ENCODE measurements at regions not wholly inside any gene's neighbourhood (a gene's known extent, or its start where the extent isn't known, plus 50 kb on each side); places are given as distances from the start of the nearest gene placed in this dataset.

DNA sequence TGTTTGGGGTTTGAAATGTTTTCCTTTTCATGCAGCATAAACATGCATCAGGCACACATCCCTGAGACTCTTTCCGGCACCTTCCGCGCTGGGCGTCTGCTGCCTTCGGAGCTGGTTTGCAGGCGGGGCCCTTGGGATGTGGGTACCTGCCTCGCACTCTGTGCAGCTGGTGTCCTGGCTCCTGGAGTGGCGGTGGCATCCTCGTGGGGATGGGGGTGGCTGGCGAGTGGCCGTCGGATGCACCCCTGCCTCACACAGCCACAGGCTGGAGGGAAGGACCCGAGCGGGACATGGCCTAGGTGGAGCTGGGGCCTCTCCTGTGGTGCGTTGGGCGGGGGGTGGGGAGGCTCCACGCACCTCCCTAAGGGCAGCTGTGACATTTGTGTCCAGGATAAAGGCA is 68.5 kb upstream of the ADGRA1 start:
- peaks cover 0 to 52% of the 10 kb centered on the region in 2 donors for H3K27me3 ChIP-seq
- TF ChIP-seq, protein P1, sequence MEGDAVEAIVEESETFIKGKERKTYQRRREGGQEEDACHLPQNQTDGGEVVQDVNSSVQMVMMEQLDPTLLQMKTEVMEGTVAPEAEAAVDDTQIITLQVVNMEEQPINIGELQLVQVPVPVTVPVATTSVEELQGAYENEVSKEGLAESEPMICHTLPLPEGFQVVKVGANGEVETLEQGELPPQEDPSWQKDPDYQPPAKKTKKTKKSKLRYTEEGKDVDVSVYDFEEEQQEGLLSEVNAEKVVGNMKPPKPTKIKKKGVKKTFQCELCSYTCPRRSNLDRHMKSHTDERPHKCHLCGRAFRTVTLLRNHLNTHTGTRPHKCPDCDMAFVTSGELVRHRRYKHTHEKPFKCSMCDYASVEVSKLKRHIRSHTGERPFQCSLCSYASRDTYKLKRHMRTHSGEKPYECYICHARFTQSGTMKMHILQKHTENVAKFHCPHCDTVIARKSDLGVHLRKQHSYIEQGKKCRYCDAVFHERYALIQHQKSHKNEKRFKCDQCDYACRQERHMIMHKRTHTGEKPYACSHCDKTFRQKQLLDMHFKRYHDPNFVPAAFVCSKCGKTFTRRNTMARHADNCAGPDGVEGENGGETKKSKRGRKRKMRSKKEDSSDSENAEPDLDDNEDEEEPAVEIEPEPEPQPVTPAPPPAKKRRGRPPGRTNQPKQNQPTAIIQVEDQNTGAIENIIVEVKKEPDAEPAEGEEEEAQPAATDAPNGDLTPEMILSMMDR (IDR thresholded peaks at IDR 0.05), result no peak
- no peaks in the 10 kb centered on the region for H3K36me3 ChIP-seq
- no peak overlapping the region for H3K27ac ChIP-seq
- no peaks in the 10 kb centered on the region for H3K9me3 ChIP-seq
- intact Hi-C loops (cut with DNase I; ENCODE audit: low total_unique reads), result no loop called here
- no peak for DNase-seq
- H3K4me1 ChIP-seq, result no peaks in the 10 kb centered on the region
- H3K4me3 ChIP-seq, result no peak overlapping the region

DNA sequence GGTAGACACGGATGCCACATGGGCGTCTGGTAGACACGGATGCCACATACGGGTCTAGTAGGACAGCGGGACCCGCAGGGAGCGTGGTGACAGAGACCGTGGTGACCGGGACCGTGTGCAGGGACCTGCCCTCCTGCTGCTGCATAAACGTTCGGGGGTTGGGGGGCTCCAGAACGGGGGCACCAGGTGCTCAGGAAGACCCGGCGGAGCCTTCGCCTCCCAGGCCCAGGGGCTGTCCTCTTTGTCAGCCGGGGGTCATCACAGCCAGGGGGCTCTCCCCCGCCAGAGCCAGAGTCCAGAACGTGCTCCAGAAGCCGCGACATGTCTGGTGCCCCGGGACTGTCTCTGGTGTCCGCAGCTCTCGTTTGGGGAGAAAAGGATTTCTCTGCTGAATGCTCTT is 69.2 kb upstream of the ADGRA1 start:
- H3K27me3 ChIP-seq, result peaks cover 0 to 52% of the 10 kb centered on the region in 2 donors
- no peak overlapping the region for H3K27ac ChIP-seq
- no peak overlapping the region for H3K4me3 ChIP-seq
- H3K36me3 ChIP-seq, result no peaks in the 10 kb centered on the region
- no peaks in the 10 kb centered on the region for H3K4me1 ChIP-seq
- no peak for DNase-seq
- no peaks in the 10 kb centered on the region for H3K9me3 ChIP-seq
- TF ChIP-seq, protein P1 (IDR thresholded peaks at IDR 0.05), result no peak
- intact Hi-C loops (cut with DNase I; ENCODE audit: low total_unique reads), result no loop called here

DNA sequence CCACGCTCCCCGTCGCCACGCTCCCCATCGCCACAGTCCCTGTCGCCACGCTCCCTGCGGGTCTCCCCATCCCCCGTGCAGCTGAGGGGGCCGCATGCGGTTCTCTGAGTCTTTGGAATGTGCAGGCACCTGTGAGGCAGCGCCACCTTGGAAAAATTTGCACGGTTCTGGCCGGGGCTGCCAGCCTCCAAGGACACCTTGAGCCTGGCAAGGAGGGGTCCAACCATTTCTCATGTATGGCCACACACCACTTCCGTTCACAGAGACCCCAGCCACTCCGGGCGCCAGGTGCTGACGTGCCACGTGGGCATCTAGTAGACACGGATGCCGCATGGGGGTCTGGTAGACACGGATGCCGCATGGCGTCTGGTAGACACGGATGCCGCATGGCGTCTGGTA is 70.5 kb upstream of the ADGRA1 start:
- no peaks in the 10 kb centered on the region for H3K4me1 ChIP-seq
- no peak overlapping the region for H3K27ac ChIP-seq
- no peak overlapping the region for H3K4me3 ChIP-seq
- no peaks in the 10 kb centered on the region for H3K36me3 ChIP-seq
- intact Hi-C loops (cut with DNase I; ENCODE audit: low total_unique reads), result no loop called here
- H3K27me3 ChIP-seq, result peaks cover 0 to 41% of the 10 kb centered on the region in 2 donors
- no peak for DNase-seq
- TF ChIP-seq, protein P1 (IDR thresholded peaks at IDR 0.05), result no peak
- H3K9me3 ChIP-seq, result no peaks in the 10 kb centered on the region

DNA sequence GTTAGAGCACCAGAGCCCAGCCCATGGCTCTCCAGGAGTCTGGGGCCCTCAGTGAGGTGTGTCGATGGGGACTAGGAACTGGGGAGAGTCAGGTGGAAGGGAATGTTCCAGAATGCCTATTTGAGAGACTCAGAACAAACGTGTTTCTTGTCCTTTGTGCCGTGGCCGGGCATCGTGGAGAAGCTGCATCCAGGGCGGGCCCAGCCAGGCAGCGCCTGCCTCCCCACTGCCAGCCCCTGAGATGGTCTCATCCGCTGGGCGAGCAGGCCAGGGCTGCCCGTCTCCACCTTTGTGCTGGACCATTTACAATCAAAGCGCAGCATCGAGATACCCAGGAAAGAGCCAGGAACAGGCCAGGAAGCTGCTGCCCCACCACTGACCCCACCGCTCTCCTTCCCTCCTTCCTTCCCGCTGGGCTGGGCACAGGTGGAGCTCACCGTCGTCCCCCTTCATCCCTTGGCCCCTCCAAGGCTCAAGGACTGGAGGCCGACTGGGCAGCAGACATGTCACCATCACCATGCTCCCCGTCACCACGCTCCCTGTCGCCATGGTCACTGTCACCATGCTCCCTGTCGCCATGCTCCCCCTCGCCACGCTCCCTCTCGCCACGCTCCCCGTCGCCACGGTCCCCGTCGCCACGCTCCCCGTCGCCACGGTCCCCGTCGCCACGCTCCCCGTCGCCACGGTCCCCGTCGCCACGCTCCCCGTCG is 71.1 kb upstream of the ADGRA1 start:
- TF ChIP-seq, protein P1 (IDR thresholded peaks at IDR 0.05), result no peak
- intact Hi-C loops (cut with DNase I; ENCODE audit: low total_unique reads), result no loop called here
- H3K4me3 ChIP-seq, result no peak overlapping the region
- H3K27me3 ChIP-seq, result peaks cover 0 to 37% of the 10 kb centered on the region in 2 donors
- no peak overlapping the region for H3K27ac ChIP-seq
- no peaks in the 10 kb centered on the region for H3K36me3 ChIP-seq
- no peaks in the 10 kb centered on the region for H3K9me3 ChIP-seq
- no peak for DNase-seq
- no peaks in the 10 kb centered on the region for H3K4me1 ChIP-seq

DNA sequence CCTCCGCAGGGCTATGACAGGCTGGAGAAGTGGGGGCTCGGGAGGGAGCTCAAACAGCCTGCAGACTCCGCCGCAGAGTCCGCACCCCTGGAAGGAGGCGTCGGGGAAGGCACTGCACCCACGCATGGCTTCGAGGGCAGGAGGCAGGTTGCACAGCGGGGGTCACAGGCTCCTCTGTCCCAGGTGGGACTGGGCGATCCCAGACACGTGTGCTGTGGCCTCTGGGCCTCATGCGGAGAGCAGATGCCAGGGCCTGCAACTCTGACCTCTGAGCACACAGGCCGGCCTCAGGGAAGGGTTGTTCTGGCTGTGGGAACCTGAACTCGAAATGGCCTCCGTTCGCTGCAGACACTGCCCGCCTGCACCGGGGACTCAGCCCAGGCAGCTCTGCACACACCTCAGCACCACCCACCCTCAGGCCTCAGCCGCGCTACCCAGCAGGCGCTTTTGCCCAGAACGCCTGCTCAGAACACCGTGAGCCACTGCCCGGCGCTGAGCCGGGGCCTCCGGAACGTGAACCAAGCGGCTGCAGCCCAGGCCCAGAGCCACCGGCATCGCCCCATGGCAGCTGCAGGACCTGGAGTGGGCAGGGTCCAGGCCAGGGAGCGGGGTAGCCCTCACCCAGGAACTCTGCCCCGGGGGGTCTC is 71.8 kb upstream of the ADGRA1 start:
- Histone ChIP-seq H3K4me1 (no peaks in the 10 kb centered on the region), H3K27me3 (peaks cover 0 to 33% of the 10 kb centered on the region in 2 donors), H3K27ac (no peak overlapping the region), H3K9me3 (no peaks in the 10 kb centered on the region), H3K36me3 (no peaks in the 10 kb centered on the region), H3K4me3 (no peak overlapping the region)
- intact Hi-C loops (cut with DNase I; ENCODE audit: low total_unique reads), result no loop called here
- TF ChIP-seq, protein P1 (IDR thresholded peaks at IDR 0.05), result no peak
- no peak for DNase-seq

Data from tibial artery (tissue), 4 donors.